ENCODE measurements at regions not wholly inside any gene's neighbourhood (a gene's known extent, or its start where the extent isn't known, plus 50 kb on each side); places are given as distances from the start of the nearest gene placed in this dataset.

DNA sequence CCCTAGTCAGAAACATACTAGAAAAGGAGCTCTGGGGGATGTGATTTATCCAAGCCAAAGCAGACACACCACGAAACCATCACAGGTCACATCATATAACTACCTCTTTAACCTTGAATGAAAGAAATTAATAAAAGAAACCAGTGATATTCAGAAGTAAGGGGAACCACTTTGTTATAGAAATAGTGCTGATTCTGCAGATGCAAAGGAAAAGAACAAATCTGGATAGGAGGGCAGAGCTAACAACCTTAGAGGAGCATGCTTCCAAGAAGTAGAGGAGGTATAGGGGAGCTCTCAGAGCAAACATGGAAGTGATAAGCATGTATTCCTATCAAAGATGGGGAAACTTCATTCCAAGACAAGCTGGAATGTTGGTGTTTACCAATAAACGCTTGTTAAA is 117.0 kb upstream of the MDM1 start:
- no peak for DNase-seq (ENCODE audit: low read depth in 2 of 2)

DNA sequence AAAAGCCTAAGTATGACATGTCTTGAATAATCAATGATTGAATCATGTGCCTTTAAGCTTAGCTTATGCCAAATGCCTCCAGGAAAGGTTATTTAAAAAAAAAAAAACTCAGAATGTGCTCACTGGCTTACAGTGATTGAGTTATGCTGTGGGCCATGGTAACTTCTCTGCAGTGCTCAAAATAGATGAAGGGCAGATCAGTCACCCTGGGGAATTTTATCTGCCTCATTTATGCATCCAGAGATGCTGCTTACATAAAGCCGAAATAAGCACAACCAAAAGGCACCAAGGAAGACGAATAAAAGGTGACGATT is 118.7 kb upstream of the MDM1 start:
- no peak for DNase-seq (ENCODE audit: low read depth in 2 of 2)

DNA sequence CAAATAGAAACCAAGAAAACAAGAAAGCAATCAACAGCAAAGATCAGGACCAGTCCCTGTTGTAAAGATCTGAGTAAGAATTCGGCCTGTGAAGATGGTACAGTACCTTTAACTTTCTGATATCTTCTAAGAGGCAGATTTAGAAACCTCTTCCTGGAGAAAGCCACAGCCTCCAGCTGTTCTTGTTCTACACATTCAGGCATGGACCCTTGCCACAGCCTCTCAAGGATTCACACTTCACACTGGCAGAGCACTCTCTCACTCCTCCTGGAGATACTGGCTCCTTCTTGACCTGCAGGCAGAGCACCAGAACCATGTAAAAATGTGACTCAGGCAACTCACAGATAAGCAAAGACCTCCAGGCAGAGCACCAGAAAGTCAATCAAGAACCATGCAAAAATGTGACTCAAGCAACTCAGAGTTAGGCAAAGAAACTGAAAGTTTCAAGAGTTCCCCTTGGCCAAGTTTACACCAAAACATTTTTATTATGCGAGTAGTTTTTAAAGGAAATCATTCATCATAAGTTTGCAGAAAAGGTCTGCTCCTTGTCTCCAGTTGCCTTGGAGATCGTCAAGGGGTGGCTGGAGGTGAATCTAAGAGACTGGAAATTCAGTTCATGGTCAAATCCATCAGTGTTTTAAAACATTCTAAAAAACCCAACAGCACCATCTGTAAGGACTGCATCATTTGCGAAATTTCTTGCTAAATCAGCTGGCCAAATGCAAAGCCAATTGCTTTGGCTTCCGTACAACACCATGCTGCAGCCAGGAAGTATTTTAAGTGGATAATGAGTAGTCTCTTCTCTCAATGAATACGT is 119.3 kb upstream of the MDM1 start:
- peak in 1 of 2 donors; percentile 2 for DNase-seq (ENCODE audit: low read depth in 2 of 2)

DNA sequence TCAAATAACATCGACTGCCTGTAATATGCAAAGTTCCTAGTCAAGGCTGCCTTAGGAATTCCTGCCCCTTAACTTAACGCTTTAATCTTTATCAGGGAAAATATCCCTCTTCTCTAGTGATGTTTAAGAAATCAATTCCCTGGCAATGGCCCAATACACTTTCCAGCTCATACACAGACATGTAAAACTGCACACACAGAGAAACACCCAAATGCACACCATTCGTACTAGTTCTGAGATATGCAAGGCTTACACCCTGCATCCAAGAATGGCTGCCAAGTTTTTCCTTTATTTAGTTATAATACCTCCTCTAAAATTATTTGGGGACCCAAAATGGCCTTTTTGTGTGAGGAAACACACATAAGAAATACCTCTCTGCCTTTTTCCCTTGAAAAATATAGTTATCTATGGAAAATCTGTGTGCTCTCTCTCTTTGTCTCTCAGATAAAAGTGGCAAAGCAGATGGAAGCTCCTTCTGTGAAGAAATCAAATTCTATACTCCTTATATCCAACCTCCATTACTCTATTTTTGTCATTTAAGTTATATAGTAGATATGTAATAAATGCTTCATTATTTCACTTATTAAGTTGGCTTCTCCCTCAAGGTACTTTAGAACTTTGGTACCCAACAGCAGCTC is 120.0 kb upstream of the MDM1 start:
- DNase-seq (ENCODE audit: low read depth in 2 of 2): no peak

DNA sequence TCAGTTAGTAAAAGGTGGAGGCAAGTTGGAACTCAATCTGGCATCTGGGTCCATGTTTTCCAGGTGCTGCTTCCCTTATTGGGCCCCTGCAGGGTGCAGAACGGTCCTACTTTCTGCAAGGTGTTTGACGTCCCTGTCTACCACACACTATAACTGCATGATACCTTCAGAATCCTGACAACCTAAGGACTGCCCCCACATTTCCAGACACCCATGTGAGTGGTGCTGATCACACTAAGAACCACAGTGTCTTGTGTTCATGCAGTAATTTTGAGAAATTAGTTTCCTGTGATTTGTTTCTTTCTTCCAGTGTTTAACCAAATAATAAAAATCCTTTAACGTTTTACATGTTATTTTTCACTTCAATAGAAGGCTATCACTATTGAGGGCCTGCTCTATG is 121.1 kb upstream of the MDM1 start:
- no peak for DNase-seq (ENCODE audit: low read depth in 2 of 2)

DNA sequence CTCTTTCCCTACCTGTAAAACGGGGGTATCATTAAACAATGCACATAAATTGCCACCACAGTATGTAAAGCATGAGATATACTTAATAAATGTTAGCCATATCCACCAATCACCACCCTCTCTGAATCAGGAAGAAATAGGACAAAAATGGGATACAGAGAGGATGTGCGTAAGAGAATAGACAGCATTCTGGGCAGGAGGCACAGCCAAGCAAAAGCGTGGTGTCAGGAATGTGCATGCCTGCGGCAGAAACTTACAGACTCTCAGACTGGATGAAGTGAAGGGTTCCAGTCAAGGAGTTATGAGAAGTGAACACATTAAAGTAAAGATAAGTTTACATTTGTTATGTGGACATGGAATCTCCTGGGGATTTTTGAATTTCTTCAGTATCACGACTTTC is 121.7 kb upstream of the MDM1 start:
- DNase-seq (ENCODE audit: low read depth in 2 of 2): peak in 1 of 2 donors; percentile 2

DNA sequence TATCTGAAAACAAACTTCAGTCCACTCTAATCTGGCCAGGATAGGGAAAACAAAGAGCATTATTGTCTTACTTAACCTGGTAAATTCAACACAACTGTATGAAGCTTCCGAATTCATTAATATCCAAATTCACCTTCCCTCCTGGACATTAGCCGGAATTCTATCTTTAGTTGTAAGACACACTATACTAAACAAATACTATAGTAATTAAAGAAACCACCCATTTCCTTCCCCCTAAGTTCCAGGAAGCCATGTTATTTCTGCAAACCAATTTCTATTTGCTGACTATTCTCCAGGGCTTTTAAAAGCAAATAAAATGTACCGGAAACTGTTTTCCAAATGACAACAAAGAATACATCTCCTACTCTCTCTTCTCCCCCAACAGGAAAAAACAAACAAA is 122.7 kb upstream of the MDM1 start:
- peak in 1 of 2 donors; percentile 9 for DNase-seq (ENCODE audit: low read depth in 2 of 2)

DNA sequence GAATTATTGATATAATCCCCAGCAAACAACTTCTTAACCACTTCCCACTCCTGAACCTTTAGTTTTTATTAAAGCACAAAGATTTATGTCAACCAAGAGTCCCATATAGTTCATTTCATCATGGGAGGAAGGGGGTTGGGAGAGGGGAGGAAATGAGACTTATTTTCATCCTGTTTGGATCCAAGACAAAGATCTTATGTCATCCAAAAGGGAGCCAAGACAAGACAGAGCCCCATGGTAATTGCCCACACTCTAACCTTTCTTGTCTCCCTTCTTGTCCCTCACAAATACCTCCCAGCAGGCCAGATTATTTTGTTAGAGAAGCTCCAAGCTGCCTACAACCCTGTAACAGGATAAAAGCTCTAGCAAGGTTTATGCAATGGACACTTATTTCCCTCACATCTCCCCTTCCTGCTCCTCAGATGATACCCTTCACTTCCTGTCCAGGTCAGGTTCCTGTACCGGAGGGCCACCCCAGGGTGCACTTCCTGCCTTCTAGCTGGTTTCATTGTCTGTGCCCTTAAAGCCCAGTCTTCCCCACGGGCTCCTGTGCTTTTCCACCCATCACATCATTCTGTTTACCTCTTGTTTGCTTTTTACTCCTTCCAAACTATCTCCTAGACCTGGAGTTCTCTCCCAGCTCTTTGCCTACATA is 123.7 kb upstream of the MDM1 start:
- DNase-seq (ENCODE audit: low read depth in 2 of 2): peak in 1 of 2 donors; percentile 33

DNA sequence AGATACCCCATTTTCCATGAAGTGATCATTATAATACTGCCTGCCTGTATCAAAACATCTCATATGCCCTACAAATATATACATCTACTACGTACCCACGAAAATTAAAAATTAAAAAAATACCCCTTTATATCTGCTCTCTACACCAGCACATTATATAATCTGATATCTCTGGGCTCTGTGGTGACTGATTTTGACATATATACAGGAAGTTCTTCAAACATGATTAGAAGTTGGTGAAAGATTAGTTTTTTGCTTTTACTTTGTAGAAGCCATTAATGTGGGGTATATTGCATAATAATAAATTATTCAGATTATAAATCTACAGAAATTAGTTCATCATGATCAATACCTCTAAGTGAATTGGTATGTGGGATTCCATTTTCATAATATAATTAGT is 126.7 kb upstream of the MDM1 start:
- DNase-seq (ENCODE audit: low read depth in 2 of 2): no peak

DNA sequence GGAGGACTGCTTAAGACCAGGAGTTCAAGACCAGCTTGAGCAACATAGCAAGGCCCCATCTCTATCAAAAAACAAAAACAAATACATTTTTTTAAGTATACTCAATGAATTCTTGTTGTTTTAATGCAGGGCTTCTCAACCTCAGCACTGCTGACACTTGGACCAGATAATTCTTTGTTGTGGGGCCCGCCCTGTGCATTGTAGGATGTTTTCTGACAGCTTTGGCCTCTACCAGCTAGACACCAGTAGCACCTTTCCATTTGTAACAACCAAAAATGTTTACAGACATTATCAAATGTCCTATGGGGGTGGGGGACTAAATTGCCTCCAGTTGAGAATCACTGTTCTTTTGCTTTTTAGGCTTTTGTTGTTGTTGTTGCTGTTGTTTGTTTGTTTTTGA is 128.1 kb upstream of the MDM1 start:
- no peak for DNase-seq (ENCODE audit: low read depth in 2 of 2)

DNA sequence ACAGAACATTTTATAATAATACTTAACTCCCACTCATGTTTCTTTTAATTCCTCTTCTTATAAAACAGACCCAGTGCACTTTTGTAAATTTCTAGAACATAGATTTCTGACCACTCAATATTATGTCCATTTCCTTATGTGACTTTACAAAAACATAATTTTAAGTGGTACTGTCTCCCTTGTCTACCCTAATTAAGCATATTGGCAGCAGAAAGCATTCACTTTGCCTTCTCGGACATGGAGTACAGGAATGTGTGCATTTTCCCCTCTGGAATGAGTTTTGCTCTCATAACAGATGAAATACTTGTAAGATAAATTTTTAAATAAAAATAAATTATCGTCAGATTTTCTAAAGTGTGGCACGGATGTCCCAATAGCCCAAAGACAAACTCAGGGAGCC is 129.5 kb upstream of the MDM1 start:
- no peak for DNase-seq (ENCODE audit: low read depth in 2 of 2)

DNA sequence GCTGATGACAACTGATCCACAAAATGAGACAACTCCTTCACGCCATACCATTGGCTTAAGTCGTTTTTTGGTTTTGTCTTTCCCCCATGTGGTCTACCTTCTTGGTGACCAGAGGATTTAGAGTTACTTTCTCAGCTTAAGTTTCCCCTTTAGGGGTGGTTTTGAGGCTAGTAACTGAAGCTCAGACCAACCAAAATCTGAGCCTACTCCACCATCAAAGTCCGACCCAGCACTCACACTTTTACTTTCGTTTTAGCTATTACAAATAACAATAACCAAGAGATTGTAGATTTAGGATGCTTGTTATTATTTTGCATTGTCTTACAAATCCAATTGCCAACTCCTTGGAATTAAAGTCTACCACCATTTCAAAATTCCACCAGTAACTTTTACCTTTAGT is 130.6 kb upstream of the MDM1 start:
- no peak for DNase-seq (ENCODE audit: low read depth in 2 of 2)

DNA sequence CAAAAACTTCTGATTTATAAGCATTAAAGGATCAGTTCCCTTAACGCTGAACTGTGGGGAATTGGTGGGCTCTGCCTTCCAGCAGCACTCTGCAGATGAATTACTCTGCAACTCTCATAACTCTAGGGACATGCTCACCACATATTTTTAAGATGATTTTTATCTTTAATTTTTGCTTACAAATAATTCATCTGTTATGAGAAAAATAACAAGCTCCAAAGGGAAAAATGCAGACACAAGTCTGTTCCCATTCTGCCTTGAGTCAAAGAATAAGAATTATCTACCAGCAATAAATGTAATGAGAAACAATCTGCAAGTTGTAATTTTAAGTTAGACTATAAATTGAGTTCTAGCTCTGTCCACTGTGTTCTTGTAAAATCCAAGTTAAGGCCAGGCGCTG is 133.1 kb upstream of the MDM1 start:
- no peak for DNase-seq (ENCODE audit: low read depth in 2 of 2)

DNA sequence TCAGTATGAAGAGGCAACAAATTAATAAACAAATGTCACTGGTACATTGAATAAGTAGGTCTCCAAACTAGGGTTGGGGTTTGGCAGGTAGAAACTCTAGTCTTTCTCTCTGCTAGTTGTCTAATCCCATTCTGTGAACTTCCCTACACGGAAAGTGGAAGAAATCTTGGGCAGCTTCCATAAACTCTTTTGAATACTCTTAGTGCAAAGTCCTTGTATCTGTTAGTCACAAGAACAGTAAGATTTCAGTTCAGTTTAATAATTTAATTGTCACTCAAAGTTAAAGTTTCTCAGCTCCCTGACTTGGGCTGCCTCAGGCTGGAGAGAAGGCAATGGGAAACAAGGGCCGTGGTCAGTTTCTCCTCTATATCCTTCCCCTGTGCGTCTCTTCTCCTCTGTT is 135.4 kb upstream of the MDM1 start:
- no peak for DNase-seq (ENCODE audit: low read depth in 2 of 2)

DNA sequence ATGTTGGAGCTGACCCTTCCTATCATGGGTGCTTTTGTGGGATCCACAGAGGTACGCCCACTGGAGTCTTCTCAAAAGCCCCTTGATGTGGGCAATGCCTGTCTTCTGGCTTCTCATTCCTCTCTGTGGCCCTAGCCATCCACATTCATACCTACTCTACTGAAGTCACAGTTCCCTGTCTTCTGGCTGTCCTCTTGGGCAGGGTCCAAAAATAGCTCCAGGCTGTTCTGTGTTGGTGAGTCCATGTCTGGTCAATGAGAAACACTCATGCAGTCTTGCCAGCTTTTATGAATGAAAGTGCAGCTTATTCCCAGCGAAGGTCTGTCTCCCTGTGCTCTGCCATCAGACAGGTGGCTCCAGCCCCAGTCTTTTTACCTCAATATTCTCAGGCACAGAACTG is 135.9 kb upstream of the MDM1 start:
- DNase-seq (ENCODE audit: low read depth in 2 of 2): no peak

DNA sequence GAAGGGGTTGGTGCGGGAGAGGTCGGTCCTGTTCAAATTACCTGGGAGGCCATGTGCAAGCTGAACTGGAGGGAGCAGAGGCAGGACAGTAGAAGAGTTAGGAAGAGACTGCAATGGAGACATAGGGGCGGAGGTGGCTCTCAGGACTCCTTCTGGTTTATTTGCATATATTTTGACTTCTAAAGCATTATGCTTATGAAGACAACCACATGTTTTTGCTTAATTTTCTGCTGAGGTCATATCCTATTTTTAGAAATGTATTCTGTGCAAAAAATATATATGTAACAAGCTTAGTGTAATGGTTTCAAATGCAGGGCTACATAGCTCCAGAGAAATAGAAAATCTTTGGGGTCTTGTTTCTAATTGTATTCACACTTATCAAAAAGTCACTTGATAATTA is 137.0 kb upstream of the MDM1 start:
- no peak for DNase-seq (ENCODE audit: low read depth in 2 of 2)

DNA sequence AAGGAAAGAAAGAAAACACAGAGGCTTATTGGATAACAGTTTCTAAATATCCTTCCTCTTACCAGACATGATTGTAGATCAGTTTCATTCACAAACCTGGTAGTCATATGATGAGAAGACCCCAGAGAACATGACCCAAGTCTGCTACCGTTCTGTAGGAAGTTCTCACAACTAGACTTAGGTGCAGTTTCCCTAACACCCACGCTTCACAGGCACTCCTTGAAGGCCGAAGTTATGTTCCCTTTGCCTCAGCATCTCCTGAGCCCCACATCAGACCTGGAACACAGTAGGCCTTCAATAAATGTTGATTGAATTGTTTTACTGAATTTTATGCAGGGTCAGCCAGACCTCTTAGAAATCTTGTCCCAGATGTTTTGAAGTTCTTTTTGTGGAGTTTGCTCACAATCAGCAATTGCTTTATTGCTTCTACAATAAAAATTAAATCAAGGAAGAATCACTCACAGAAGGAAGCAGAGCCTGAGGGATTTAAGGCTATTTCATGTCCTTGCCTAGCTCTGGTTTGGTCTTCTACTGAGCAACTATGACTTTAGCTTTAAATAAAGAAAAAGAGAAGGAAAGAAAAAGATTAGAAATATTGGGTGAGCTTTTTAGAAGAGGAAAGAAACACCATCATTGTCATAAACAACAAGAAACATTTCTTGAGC is 138.6 kb upstream of the MDM1 start:
- DNase-seq (ENCODE audit: low read depth in 2 of 2): no peak

DNA sequence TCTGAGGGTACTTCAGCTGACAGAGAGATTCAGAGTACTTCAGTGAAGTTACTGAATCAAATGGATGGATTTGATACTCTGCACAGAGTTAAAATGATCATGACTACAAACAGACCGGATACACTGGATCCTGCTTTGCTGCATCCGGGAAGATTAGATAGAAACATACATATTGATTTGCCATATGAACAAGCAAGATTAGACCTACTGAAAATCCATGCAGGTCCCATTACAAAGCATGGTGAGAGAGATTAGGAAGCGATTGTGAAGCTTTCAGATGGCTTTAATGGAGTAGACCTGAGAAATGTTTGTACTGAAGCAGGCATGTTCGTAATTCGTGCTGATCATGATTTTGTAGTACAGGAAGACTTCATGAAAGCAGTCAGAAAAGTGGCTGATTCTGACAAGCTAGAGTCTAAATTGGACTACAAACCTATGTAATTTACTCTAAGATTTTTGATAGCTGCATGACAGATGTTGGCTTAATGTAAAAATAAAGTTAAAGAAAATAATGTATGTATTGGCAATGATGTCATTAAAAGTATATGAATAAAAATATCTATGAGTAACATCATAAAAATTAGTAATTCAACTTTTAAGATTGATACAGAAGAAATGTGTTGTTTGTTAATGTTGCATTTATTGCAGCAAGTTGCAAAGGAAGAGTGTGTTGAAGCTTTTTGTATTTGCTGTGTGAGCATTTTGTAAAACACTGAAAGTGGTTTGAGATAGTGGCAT is 136.1 kb upstream of the RAP1B start:
- DNase-seq (ENCODE audit: low read depth in 2 of 2): no peak

DNA sequence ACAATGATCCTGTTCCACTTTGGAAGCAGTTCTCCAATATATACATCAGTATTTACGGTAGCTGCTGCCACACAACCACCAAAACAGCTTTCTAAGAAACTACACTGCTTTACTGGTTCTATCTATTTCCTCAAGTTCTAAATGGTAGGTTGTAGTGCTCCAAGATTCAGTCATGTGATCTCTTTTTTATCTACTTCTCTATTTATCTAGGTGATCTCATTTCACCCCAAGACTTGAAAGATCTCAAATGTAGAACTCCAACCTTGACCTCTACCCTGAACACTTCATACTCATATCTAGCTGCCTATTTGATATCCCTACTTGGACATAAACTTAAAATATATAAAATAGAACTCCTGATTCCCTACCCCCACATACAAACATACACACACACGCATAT is 133.9 kb upstream of the RAP1B start:
- DNase-seq (ENCODE audit: low read depth in 2 of 2): no peak

DNA sequence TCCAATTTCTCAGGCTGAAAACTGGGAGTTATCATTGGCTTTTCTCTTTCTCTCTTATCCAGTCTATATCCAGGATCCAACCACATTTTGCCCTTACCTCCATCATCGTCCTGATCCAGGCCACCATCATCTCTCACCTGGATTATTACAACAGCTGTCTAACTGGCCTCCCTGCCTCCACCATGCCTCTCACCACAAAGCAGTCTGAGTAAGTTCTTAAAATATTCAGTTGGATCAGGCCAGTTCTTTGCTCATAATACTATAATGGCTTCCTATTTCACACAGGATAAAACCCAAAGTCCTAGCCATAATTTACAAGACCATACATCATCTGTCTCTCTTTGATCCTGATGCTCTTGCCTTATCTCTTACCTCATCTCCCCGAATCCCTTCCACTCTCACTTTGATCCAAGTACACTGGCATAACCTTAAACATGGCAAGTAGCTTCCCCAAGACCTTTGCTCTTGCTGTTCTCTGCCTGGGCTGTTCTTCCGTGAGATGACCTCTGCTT is 133.4 kb upstream of the RAP1B start:
- no peak for DNase-seq (ENCODE audit: low read depth in 2 of 2)

DNA sequence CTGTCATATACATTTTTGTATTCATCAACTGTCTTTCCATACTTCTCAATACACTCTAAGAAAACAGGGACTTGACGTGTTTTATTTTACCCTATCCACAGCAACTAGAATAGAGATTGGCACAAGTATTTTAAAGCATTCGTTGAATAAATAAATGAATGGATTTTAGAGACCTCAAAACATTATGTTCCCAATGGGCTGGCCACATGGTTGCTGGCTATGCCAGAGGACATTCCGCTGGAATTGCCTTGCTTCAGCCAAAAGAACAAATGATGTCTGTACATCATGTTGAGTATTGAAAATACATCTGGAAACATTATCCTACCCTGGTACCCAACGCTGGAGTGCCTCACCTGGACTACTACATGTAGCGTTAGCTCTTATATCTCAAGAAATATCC is 132.8 kb upstream of the RAP1B start:
- no peak for DNase-seq (ENCODE audit: low read depth in 2 of 2)

Measured in dermis microvascular lymphatic vessel endothelial cell (primary cell).